CD4-positive, alpha-beta memory T cell (primary cell): ENCODE measurements at regions not wholly inside any gene's neighbourhood (a gene's known extent, or its start where the extent isn't known, plus 50 kb on each side); places are given as distances from the start of the nearest gene placed in this dataset.
"Not testable (repeated sequence)": the region's sequence is repeated elsewhere in the genome, so short reads cannot be mapped to it uniquely, and the experiment has no call there.

Experiments used
- CTCF ChIA-PET: fragments of 350-600 bp; sonication (Branson Sonifier 250); formaldehyde crosslinking; loops from one replicate; lab custom pipeline; 2021; ENCODE audit warnings: inconsistent platforms; ENCODE audit not compliant: partially characterized antibody; lab: Charles Lee
- POLR2A ChIA-PET: fragments of 350-600 bp; sonication (Branson Sonifier 250); formaldehyde crosslinking; loops from one replicate; lab custom pipeline; 2021; ENCODE audit not compliant: partially characterized antibody; lab: Charles Lee
- DNase-seq, 5 donors: peaks; one replicate each; pipeline versions ENCODE4 v3.0.0 to v3.0.0-alpha.2; 2020 to 2022; ENCODE audit warnings: mixed read lengths in 1 of 5
- H3K27ac ChIP-seq: one replicate; pipeline ENCODE4 v1.7.0; 2013; ENCODE audit warnings: low read depth, low read length
- H3K27me3 ChIP-seq: 2 replicates; pipeline ENCODE4 v1.7.0; 2013; ENCODE audit warnings: mild to moderate bottlenecking, low read length, moderate library complexity; ENCODE audit not compliant: insufficient read depth
- H3K36me3 ChIP-seq: 2 replicates; pipeline ENCODE4 v1.7.0; 2013; ENCODE audit warnings: mild to moderate bottlenecking, low read length, moderate library complexity; ENCODE audit not compliant: insufficient read depth
- H3K4me1 ChIP-seq: 2 replicates; pipeline ENCODE4 v1.7.0; 2013; ENCODE audit warnings: mild to moderate bottlenecking, low read length, moderate library complexity; ENCODE audit not compliant: insufficient read depth
- H3K4me3 ChIP-seq, 2 donors: one replicate each; pipeline ENCODE4 v1.7.0; 2013; ENCODE audit warnings: low read length in 2 of 2, mild to moderate bottlenecking in 1 of 2
- H3K9me3 ChIP-seq, 2 donors: one replicate each; pipeline ENCODE4 v1.7.0; 2013; ENCODE audit warnings: low read length in 2 of 2, control low read depth in 1 of 2; ENCODE audit not compliant: control insufficient read depth in 1 of 2
- H3K27ac Mint-ChIP-seq, 7 donors: one replicate each; pipeline ENCODE4 v1.8.0; 2020 to 2021; ENCODE audit warnings: mixed read lengths in 7 of 7, mild to moderate bottlenecking in 6 of 7, inconsistent platforms in 3 of 7, moderate library complexity in 3 of 7
- H3K27me3 Mint-ChIP-seq, 2 donors: one replicate each; pipeline ENCODE4 v1.8.0; 2020 to 2021; ENCODE audit warnings: mixed read lengths in 2 of 2
- H3K36me3 Mint-ChIP-seq, 2 donors: one replicate each; pipeline ENCODE4 v1.8.0; 2020 to 2021; ENCODE audit warnings: mixed read lengths in 2 of 2, inconsistent platforms in 1 of 2, mild to moderate bottlenecking in 1 of 2
- H3K4me1 Mint-ChIP-seq, 4 donors: one replicate each; pipeline ENCODE4 v1.8.0; 2020 to 2021; ENCODE audit warnings: mixed read lengths in 4 of 4, mild to moderate bottlenecking in 1 of 4
- H3K4me3 Mint-ChIP-seq, 8 donors: one replicate each; pipeline ENCODE4 v1.8.0; 2020 to 2021; ENCODE audit warnings: mixed read lengths in 8 of 8, mild to moderate bottlenecking in 7 of 8, moderate library complexity in 6 of 8, inconsistent platforms in 3 of 8
- H3K9me3 Mint-ChIP-seq, 8 donors: one replicate each; pipeline ENCODE4 v1.8.0; 2020 to 2021; ENCODE audit warnings: mixed read lengths in 8 of 8, mild to moderate bottlenecking in 5 of 8, inconsistent platforms in 3 of 8, moderate library complexity in 1 of 8
- intact Hi-C: fragments of 100-400 bp; cut with micrococcal nuclease; formaldehyde crosslinking; loops from one replicate; pipeline ENCODE4 v1.15.1; 2023

- intact Hi-C loops, H3K27me3 Mint-ChIP-seq, H3K4me1 ChIP-seq, CTCF ChIA-PET, H3K4me3 ChIP-seq, H3K9me3 ChIP-seq, H3K36me3 ChIP-seq, H3K4me3 Mint-ChIP-seq, H3K27ac Mint-ChIP-seq, H3K9me3 Mint-ChIP-seq, H3K36me3 Mint-ChIP-seq, DNase-seq, POLR2A ChIA-PET, H3K27ac ChIP-seq, H3K27me3 ChIP-seq, H3K4me1 Mint-ChIP-seq: not testable (repeated sequence)
Observed at GRCh38 chr16:16565326-16565725, 186.4 kb downstream of the NPIPA7 start.

GRCh38 chr16:16570055-16570454, 191.1 kb downstream of the NPIPA7 start:
- DNase-seq, H3K4me3 Mint-ChIP-seq, CTCF ChIA-PET, H3K36me3 Mint-ChIP-seq, H3K4me1 Mint-ChIP-seq, H3K27me3 Mint-ChIP-seq, H3K27ac Mint-ChIP-seq, H3K4me3 ChIP-seq, POLR2A ChIA-PET, H3K4me1 ChIP-seq, H3K27me3 ChIP-seq, H3K36me3 ChIP-seq, H3K9me3 ChIP-seq, intact Hi-C loops, H3K9me3 Mint-ChIP-seq, H3K27ac ChIP-seq: not testable (repeated sequence)

- H3K4me1 Mint-ChIP-seq, CTCF ChIA-PET: not testable (repeated sequence)
Observed at GRCh38 chr16:16570874-16571273, 191.9 kb downstream of the NPIPA7 start.

GRCh38 chr16:16572130-16572774, 193.3 kb downstream of the NPIPA7 start:
- POLR2A ChIA-PET, H3K9me3 Mint-ChIP-seq, H3K4me1 ChIP-seq, H3K27me3 Mint-ChIP-seq, DNase-seq, H3K27me3 ChIP-seq, H3K36me3 ChIP-seq, H3K4me3 ChIP-seq, H3K4me3 Mint-ChIP-seq, intact Hi-C loops, CTCF ChIA-PET, H3K27ac ChIP-seq, H3K9me3 ChIP-seq, H3K27ac Mint-ChIP-seq, H3K4me1 Mint-ChIP-seq, H3K36me3 Mint-ChIP-seq: not testable (repeated sequence)

More at GRCh38 chr16:16570874-16571273, 191.9 kb downstream of the NPIPA7 start:
- DNase-seq, H3K9me3 ChIP-seq, H3K27me3 Mint-ChIP-seq, H3K27ac ChIP-seq, H3K4me3 Mint-ChIP-seq, H3K27me3 ChIP-seq, H3K36me3 Mint-ChIP-seq, H3K4me1 ChIP-seq, H3K27ac Mint-ChIP-seq, intact Hi-C loops, H3K4me3 ChIP-seq, H3K9me3 Mint-ChIP-seq, H3K36me3 ChIP-seq, POLR2A ChIA-PET: not testable (repeated sequence)

- H3K4me3 ChIP-seq, H3K4me1 Mint-ChIP-seq, H3K36me3 ChIP-seq, H3K27ac ChIP-seq, H3K27ac Mint-ChIP-seq, H3K9me3 Mint-ChIP-seq, H3K4me1 ChIP-seq, H3K4me3 Mint-ChIP-seq, H3K9me3 ChIP-seq, H3K27me3 ChIP-seq, intact Hi-C loops, CTCF ChIA-PET, DNase-seq, H3K27me3 Mint-ChIP-seq, POLR2A ChIA-PET, H3K36me3 Mint-ChIP-seq: not testable (repeated sequence)
Observed at GRCh38 chr16:16577062-16577461, 198.1 kb downstream of the NPIPA7 start.

- H3K9me3 ChIP-seq: no peaks in the 10 kb centered on the region
- no peak for DNase-seq
Observed at GRCh38 chr16:16578701-16579100, 199.8 kb downstream of the NPIPA7 start.

GRCh38 chr16:16582916-16583315, 204.0 kb downstream of the NPIPA7 start:
- H3K27me3 Mint-ChIP-seq, H3K27me3 ChIP-seq, H3K36me3 Mint-ChIP-seq, H3K9me3 Mint-ChIP-seq, H3K9me3 ChIP-seq, H3K36me3 ChIP-seq, POLR2A ChIA-PET, CTCF ChIA-PET, DNase-seq, H3K27ac ChIP-seq, H3K4me1 Mint-ChIP-seq, H3K4me3 ChIP-seq, intact Hi-C loops, H3K4me1 ChIP-seq, H3K27ac Mint-ChIP-seq, H3K4me3 Mint-ChIP-seq: not testable (repeated sequence)

More at GRCh38 chr16:16578701-16579100, 199.8 kb downstream of the NPIPA7 start:
- H3K9me3 Mint-ChIP-seq: peaks cover 0 to 7% (median under 1%) of the 10 kb centered on the region in 8 donors
- no peaks in the 10 kb centered on the region for H3K36me3 Mint-ChIP-seq
- H3K27ac Mint-ChIP-seq: no peak overlapping the region
- Histone ChIP-seq H3K36me3 (no peaks in the 10 kb centered on the region), H3K4me3 (no peak overlapping the region), H3K27me3 (no peaks in the 10 kb centered on the region), H3K27ac (no peak overlapping the region), H3K4me1 (no peaks in the 10 kb centered on the region)
- ChIA-PET CTCF (no interaction called here), POLR2A (no interaction called here)
- intact Hi-C loops: no loop called here
- no peaks in the 10 kb centered on the region for H3K4me1 Mint-ChIP-seq
- no peaks in the 10 kb centered on the region for H3K27me3 Mint-ChIP-seq
- H3K4me3 Mint-ChIP-seq: no peak overlapping the region

GRCh38 chr16:16586073-16586651, 207.2 kb downstream of the NPIPA7 start:
- H3K4me1 Mint-ChIP-seq, CTCF ChIA-PET, H3K27me3 ChIP-seq: not testable (repeated sequence)

More at GRCh38 chr16:16586073-16586651, 207.2 kb downstream of the NPIPA7 start:
- intact Hi-C loops, H3K9me3 ChIP-seq, H3K9me3 Mint-ChIP-seq, H3K36me3 ChIP-seq, H3K27ac ChIP-seq, H3K4me3 Mint-ChIP-seq, H3K27me3 Mint-ChIP-seq, H3K27ac Mint-ChIP-seq, H3K36me3 Mint-ChIP-seq, POLR2A ChIA-PET, H3K4me1 ChIP-seq, H3K4me3 ChIP-seq, DNase-seq: not testable (repeated sequence)
